DMS 273 (cell line): ENCODE measurements at regions not wholly inside any gene's neighbourhood (a gene's known extent, or its start where the extent isn't known, plus 50 kb on each side); places are given as distances from the start of the nearest gene placed in this dataset.

Source experiments
- DNase-seq: peaks from one replicate; lab custom pipeline; 2025; ENCODE audit not compliant: unreplicated experiment; lab: John Stamatoyannopoulos, UW

DNA sequence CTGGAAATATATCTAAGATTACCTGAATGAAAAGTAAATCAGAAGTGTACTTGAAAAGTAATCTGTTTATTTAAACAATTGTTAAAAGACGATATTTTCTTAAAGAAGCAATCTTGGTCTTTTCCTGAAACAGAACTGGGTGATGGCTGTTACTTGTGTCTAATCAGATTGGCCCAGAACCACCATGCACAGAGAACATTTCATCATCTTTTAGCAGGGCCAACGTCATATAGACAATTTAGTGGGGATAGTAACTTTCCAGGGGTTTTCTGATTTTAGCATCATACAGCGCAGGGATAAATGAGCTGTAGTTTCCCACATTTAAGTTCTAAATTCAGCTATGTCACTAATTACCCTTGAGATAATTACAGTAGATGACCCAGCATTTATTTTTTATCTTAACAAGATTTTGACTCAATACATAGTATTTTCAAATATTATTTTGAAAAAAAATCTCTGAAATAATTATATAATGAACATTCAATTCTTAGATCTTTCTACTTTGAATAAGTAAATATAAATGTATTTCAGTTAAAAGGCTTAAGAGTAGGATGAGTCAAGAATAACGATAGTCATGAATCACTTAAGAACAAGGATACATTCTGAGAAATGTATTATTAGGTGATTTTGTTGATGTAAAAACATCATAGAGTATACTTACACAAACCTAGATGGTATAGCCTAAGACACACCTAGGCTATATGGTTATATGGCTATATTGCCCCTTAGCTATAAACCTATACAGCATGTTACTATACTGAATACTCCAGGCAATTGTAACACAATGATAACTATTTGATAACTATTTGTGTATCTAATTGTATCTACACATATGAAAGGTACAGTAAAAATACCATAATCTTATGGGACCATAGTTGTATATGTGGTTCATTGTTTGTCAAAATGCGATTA lies 103.8 kb upstream of the MME start:
- no peak for DNase-seq

DNA sequence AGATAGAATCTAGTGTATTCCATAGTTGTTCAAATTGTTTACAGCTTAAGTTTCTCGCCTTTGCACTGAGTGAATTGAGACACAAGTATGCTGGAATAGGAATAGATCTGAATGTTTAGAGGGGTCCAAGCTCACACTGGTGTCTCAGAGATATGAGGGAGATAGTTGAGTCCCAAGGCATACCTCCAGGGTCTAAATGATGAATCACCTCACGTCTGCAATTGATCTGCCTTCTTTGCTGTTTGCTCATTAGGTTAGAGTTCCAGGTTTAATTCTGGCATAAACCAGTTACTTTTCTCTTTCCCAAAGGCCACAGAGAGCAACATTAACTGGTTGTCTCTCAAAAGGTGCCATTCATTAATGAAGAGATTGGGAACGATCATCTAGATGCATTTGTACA lies 106.3 kb upstream of the MME start:
- no peak for DNase-seq

DNA sequence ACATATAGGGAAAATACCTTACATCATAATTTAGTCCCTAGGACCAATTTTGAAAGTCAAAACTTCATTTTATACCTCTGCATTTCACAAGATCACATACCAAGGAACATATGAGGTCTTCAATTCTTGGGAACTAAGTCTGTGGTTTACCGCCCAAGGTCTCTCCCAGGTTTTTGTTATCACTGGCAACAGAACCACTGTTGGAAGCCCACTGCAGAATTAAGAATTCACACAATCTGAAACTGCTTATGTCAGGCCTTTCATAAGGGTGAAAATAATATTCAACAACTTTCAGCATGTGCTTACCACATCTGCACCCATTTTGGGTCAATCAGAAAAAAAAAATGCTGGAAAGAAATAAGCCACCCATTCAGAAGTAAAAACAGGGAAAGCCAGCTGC lies 107.2 kb upstream of the MME start:
- DNase-seq, result no peak

DNA sequence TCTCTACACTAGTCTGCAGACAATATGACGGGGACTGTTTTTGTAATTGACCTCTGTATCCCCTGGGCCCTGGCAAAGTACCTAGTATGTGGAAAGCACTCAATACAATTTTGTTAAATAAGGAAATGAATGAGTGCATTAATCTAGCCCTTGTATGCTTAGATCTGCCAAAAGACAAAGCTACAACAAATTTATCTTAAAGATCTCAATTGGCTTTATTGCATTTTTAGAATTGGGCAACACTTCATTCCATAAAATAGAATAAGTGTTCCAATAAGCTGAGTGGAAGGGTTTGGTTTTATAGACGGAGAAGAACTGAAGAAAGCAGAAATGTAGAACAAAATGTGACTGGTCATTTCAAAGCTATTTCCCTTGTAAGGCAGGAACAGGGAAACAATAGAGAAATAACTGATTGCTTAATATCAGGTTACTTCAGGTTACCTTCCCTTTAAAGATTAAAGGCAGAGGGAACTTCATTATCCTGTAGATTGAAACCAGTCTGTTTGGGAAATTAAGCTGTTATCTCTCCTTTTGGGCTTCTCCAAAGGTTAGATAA lies 108.3 kb upstream of the MME start:
- DNase-seq, result no peak

DNA sequence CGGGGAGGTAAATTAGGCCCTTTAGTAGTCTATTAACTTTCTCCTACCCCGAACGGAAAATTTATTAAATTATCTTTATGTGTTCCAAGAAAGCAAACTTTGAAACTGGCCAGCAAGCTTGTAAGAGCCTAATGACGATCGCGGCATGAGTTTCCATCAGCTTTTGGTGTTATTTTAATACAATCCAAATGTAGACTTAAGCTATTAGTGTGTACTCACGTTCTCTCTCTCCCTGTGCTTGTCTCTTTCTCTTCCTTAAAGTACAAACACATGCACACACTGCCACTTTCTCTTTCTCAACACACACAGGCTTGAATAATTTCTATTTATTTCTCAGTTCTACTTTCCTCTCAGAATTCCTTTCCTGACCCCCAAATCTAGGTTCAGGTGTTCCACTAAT lies 108.8 kb upstream of the MME start:
- no peak for DNase-seq

DNA sequence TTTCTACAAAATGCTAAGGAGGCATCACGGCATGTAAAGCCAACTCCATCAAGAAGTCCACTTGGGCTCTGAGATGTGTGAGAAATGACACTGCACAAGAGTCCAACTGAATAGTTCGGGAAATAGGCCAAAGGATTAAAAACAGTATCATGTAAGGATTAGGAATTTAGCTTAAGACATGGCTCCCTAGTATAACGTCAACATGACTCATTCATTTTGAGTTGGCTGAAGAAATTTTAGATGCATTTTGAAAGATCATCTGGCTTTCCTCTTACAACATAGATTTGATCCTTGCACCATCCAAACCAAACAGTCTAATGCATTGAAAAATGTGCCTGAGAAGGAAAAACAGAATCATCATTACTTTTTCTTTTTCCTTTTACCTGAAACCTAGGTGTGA lies 109.3 kb upstream of the MME start:
- no peak for DNase-seq

DNA sequence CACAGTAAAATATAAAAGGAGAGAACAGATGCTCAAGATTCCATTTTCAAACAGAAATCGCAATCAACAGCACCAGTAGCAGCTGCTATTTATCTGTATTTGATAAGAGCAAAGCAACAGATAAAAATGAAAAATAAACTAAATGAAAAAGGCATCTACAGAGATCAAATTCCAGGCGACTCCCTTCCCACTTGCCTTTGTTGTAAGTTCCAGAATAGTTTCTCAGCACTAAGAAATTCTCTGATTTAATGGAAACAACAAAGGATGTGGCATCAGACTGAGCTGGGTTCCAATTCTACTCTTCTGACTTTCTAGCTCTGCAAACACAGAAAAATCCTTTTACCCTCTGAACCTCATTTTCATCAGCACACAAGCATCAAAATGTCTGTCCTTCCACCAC lies 110.8 kb upstream of the MME start:
- no peak for DNase-seq

DNA sequence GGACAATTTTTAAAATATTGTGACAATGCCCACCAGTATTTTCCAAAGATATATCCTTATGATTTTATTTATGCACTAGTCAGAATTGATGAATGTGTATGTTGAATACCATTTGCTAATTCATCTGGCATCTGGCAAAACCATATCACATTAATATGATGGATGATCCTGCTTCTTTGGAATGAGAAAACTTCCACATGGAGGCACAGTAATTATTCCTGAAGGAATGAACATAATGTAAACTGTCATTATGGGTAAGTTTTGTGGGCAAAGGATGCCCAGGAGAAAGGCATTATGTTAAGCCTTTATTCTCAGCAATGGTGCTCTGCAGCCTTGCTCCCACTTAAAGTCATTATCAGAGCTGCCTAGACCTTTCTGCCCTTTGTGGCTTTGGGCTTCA lies 113.0 kb upstream of the MME start:
- no peak for DNase-seq

DNA sequence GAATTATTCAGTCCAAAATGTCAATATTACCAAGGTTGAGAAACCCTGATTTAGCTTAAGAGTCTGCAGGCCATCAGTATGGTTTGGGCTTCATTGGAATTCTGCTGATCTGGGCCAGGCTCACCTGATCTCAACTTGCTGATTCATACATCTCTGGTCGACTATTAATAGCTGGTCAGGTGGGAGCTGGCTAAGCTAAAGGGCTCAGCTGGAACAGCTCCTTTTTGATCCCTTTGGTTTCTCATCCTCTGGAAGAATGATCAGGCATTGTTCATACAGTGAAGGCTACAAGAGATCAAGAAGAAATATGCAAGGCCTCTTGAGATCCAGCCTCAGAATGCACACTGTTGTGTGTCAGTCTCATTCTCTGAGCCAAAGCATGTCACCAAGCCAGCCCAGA lies 123.3 kb upstream of the MME start:
- DNase-seq, result no peak

DNA sequence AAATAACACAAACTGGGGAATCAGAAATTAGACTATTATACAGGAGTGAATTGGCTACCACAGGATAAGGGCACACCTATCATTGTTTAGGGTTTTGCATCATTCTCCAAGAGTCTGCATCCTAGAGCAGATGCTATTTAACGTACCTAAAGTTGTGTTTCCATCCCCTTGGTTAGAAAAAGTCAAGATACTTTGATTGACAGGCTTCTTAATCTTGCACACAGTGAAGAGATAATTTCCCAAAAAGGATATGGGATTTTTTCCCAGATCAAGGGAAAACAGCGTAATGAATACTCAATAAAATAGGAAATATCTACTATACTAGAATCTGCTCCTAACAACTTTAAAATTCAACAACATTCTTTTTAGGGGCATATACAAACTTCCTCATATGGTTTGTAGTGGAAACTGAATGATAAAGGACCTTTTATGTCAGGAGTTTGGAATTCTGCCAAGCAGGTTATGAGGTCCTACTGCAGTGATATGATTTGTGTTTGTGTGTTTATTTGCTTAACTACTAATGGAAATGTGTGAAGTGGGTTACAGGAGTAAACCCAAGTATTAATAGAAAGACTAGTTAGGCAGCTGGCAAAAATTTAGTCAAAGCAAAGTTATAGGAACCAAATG lies 124.1 kb upstream of the MME start:
- no peak for DNase-seq

DNA sequence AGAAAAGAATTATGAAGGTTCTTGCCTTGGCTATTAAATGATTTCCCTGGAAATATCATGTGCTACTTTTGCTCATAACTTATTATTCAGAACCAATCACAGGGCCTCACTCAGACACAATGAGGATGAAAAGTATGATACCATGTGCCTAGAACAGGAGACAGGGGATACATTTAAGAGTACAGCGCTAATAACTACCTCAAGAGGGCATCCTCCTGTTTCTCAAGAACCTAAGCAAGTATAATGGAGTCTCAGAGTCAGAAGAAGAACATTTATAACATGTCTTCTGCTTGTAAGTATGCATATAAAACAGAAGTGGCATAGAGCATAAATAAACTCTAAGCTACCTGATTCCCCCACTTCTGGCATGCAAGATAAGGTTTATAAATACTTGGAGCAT lies 125.4 kb upstream of the MME start:
- peak; percentile 9 for DNase-seq

DNA sequence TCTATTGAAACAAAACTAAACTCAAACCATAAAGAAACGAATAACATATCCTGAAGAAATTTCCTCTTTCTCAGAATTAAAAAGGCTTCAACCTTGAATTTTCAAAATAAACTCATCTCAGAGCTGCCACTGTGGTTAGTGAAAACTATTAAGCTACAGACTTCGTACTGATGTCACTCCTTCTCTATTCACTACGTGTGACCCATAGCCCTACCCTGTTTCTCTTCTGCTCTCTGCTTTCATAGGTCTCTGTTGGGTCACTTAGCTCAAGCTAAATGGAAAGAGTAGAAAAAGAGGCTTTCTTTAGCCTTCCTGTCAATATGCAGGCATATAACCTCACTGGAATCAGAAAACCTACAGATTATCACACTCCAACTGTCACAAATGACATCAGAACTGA lies 126.6 kb upstream of the MME start:
- DNase-seq, result no peak

DNA sequence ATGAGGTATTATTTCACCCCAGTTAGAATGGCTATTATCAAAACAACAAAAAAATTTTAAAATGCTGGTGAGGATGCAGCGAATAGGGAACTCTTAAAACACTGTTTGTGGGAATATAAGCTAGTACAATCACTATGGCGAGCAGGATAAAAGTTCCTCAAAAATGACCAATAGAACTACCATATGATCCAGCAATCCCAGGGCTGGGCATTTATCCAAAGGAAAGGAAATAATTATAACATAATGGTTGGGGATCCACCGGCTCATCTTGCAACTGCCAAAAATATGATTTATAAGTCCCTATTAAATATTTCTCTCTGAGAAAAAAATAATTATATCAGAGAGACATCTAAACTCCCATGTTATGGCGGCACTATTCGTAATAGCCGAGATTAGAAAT lies 127.6 kb upstream of the MME start:
- DNase-seq, result no peak

DNA sequence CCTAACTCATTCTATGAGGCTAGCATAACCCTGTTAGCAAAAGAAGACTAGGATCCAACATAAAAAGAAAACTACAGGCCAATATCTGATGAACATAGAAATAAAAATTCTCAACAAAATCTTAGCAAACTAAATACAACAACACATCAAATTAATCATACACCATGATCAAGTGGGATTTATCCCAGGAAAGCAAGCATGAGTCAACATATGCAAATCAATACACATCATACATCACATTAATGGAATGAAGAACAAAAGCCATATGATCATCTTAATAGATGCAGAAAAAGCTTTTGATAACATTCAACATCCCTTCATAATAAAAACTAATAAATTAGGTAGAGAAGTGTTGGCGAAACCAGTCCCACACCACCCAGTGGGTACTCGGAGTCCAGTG lies 136.1 kb upstream of the MME start:
- no peak for DNase-seq

DNA sequence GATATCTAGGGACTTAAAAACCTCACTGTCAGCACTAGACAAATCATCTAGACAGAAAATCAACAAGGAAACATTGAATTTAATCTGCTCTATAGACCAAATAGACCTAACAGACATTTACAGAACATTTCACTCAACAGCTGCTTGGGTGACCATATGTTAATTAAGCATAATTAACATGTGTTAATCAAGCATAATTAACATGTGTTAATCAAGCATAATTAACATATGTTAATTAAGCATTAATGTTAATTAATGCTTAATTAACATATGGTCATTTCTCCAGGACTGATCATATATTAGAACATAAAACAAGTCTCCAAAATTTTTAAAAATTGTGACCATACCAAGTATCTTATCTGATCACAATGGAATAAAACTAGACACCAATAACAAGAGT lies 137.3 kb upstream of the MME start:
- DNase-seq, result no peak

DNA sequence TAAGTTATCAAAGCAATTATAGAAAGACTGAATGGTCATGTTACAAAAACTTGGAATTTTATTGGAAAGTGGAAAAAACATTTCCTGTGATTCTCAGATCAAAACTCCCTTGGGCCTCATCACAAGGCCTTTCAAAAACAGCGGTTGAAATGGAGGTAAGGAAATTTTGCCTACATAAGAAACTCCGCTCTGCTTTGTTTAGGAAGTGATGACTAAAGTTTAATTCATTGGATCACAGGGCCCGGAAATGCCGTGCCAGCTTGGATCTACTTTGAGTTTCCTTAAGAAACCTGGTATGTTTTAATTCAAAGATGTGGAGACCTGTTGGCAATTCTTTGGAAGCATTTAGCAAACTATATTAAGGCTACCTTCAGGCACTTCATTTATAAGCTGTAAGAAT lies 143.9 kb upstream of the MME start:
- no peak for DNase-seq

DNA sequence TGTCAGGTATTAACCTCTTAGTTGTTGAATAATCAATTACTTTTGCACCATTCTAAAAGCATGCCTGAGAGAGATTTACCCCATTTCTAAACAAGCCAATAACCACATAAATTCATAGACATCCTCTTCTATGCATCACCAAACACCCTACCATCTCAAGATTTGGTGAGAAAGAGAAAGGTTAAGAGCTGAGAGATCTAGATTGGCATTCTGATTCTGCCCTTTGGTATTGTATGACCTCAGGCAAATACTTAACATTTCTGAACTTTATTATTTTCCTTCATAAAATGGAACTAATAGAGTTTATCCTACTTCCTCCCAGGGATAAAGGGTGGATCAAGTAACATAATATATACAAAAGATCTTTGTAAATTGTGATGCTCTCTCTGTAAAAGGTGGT lies 146.5 kb upstream of the MME start:
- no peak for DNase-seq

DNA sequence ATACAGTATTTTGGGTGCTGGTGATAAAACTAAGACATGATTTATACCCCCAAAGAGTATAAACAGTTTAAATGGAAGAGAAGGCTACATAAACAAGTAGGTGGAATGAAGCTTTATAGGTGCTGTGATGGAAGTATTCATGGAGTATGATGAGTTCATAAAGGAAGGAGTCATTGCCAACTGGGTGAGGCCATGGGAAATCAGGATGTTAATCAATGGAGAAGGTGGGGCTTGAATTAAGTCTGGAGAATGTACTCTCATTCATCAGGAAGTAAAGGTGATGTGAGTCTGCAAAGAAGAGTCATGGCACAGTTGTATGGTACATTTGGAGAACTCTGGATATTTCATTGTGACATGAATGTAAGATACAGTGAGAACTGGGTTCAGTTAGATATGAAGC lies 147.5 kb upstream of the MME start:
- no peak for DNase-seq

DNA sequence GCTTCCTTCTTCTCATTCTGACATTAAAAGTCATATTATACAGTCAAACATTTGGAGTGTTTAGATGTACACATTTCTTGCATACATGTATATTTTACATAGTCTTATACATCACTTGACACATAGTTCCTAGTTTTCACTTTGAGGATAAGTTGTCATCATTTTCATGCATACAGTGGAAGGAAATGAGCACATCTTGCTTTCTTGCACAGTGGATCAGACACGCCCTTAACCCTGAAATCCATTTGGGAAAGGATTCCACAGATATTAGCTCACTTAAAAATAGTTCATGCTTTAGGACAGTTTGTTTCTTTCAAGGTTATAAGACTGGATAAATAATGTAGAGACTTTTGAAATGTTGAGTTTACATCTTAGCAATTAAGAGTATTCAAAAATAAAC lies 148.6 kb upstream of the MME start:
- DNase-seq, result no peak

DNA sequence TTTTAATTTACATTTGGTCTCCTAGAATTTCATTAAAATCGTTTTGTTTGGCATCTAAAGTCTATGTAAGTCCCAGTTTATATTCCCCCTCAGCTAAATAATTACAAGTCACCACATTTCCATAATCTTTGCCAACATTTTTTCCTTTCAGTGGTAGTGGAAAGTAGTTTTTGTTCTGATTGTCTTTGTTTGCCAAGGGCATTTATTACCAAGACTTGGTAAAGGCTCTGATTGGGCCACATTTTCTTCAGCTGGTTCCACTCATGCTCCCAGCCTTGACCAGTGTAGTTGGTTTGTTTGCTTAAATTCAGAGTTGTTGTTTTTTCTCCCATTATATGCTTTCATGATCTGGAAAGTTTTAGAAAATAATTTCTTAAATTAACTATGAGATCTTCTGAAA lies 153.4 kb upstream of the MME start:
- DNase-seq, result no peak

DNA sequence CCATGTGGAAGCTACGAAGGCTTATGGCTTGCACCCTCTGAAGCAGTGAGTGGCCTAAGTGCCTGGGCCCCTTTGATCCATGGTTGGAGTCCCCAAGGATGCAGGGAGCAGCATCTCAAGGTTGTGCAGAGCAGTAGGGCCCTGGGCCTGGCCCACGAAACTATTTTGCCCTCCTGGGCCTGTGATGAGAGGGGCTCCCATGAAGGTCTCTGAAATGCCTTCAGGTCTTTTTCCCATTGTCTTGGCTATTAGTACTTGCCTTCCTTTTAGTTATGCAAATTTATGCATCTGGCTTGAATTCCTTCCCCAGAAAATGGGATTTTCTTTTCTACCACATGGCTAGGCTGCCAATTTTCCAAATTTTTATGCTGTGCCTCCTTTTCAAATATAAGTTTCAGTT lies 158.8 kb upstream of the MME start:
- DNase-seq, result no peak

DNA sequence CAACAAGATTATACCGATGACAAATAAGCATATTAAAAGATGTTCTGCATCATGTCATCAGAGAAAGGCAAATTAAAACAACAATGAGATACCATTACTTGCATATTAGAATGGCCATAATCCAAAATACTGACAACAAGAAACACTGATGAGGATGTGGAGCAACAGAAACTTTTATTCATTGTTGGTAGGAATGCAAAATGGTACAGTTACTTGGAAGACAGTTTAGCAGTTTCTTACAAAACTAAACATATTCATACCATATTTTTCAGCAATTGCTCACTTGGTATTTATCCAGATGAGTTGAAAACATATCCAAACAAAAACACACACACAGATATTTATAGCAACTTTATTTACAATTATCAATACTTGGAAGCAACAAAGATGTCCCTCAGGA lies 160.9 kb upstream of the MME start:
- DNase-seq, result no peak

DNA sequence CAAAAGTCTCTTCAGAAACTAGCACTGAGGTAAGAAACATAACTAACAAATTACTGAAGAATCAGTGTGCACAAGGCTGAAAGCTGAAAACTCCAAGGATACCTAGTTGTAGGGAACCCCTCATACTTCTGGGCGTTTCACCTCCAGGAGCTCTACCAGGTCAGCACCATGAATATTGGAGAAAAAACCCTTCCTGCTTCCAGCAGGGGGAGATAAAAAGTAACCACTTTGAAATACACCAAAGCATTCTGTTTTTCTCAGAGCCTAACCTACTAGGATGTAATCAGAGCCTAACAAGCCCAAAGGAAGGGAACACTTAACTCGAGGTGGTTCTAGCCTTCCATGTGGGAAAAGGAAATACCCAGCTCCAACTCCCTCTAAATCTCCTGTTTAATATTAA lies 175.8 kb upstream of the MME start:
- DNase-seq, result peak; percentile 32
